Stimulated activated CD4-positive, alpha-beta T cell treated with anti-CD3 and anti-CD28 coated beads, Interleukin-15, amount 100 ng/mL, for 24 hours (primary cell): ENCODE measurements at regions not wholly inside any gene's neighbourhood (a gene's known extent, or its start where the extent isn't known, plus 50 kb on each side); places are given as distances from the start of the nearest gene placed in this dataset.
"Not testable (repeated sequence)": the region's sequence is repeated elsewhere in the genome, so short reads cannot be mapped to it uniquely, and the experiment has no call there.

Experiments
- DNase-seq: peaks from one replicate; pipeline ENCODE4 v3.0.0-alpha.2; 2020

- peak; percentile 52 for DNase-seq
Measured at GRCh38 chr10:78602201-78602932, 466.4 kb upstream of the ZMIZ1 start.

GRCh38 chr10:78604286-78604685, 464.5 kb upstream of the ZMIZ1 start:
- no peak for DNase-seq

- DNase-seq, result no peak
Measured at GRCh38 chr10:78604721-78605120, 464.0 kb upstream of the ZMIZ1 start.

- DNase-seq, result no peak
Measured at GRCh38 chr10:78605800-78606350, 462.9 kb upstream of the ZMIZ1 start.

- DNase-seq, result not testable (repeated sequence)
Measured at GRCh38 chr10:78606766-78607165, 462.0 kb upstream of the ZMIZ1 start.

GRCh38 chr10:78609976-78610375, 458.8 kb upstream of the ZMIZ1 start:
- no peak for DNase-seq

- DNase-seq, result no peak
Measured at GRCh38 chr10:78613132-78613531, 455.6 kb upstream of the ZMIZ1 start.

GRCh38 chr10:78614267-78614666, 454.5 kb upstream of the ZMIZ1 start:
- no peak for DNase-seq

- no peak for DNase-seq
Measured at GRCh38 chr10:78614744-78615143, 454.0 kb upstream of the ZMIZ1 start.

GRCh38 chr10:78616125-78616695, 452.6 kb upstream of the ZMIZ1 start:
- DNase-seq, result no peak

GRCh38 chr10:78617115-78617514, 451.7 kb upstream of the ZMIZ1 start:
- no peak for DNase-seq

- DNase-seq, result no peak
Measured at GRCh38 chr10:78617631-78618030, 451.1 kb upstream of the ZMIZ1 start.

- no peak for DNase-seq
Measured at GRCh38 chr10:78618050-78618449, 450.7 kb upstream of the ZMIZ1 start.

- DNase-seq, result no peak
Measured at GRCh38 chr10:78619115-78619851, 449.5 kb upstream of the ZMIZ1 start.

GRCh38 chr10:78619896-78620295, 448.9 kb upstream of the ZMIZ1 start:
- no peak for DNase-seq

GRCh38 chr10:78620985-78621799, 447.6 kb upstream of the ZMIZ1 start:
- no peak for DNase-seq

GRCh38 chr10:78623578-78624215, 445.1 kb upstream of the ZMIZ1 start:
- no peak for DNase-seq

- no peak for DNase-seq
Measured at GRCh38 chr10:78624791-78625190, 444.0 kb upstream of the ZMIZ1 start.

GRCh38 chr10:78626471-78626870, 442.3 kb upstream of the ZMIZ1 start:
- DNase-seq, result no peak

- DNase-seq, result no peak
Measured at GRCh38 chr10:78627254-78627795, 441.4 kb upstream of the ZMIZ1 start.

GRCh38 chr10:78628976-78629375, 439.8 kb upstream of the ZMIZ1 start:
- DNase-seq, result no peak

- no peak for DNase-seq
Measured at GRCh38 chr10:78629773-78630172, 439.0 kb upstream of the ZMIZ1 start.
